ENCODE measurements at regions not wholly inside any gene's neighbourhood (a gene's known extent, or its start where the extent isn't known, plus 50 kb on each side); places are given as distances from the start of the nearest gene placed in this dataset.

GRCh38 chr14:96617635-96618034, 115.5 kb downstream of the PAPOLA start:
- Histone ChIP-seq H3K4me3 (ENCODE audit: low read length) (no peak overlapping the region), H3K36me3 (ENCODE audit: control insufficient read depth, insufficient read depth, low read length, severe bottlenecking) (no peaks in the 10 kb centered on the region), H3K4me1 (ENCODE audit: control insufficient read depth, insufficient read depth, low read length) (no peaks in the 10 kb centered on the region), H3K9me3 (ENCODE audit: control insufficient read depth, low read length) (no peaks in the 10 kb centered on the region), H3K27me3 (replicated peaks; ENCODE audit: control insufficient read depth, insufficient read depth, low read length) (peaks cover 32% of the 10 kb centered on the region), H3K9ac (ENCODE audit: low read length) (no peak overlapping the region)
- DNase-seq (ENCODE audit: low read depth) = no peak

GRCh38 chr14:96622926-96623325, 120.7 kb downstream of the PAPOLA start:
- Histone ChIP-seq H3K36me3 (ENCODE audit: control insufficient read depth, insufficient read depth, low read length, severe bottlenecking) (no peaks in the 10 kb centered on the region), H3K4me3 (ENCODE audit: low read length) (no peak overlapping the region), H3K9ac (ENCODE audit: low read length) (no peak overlapping the region), H3K4me1 (ENCODE audit: control insufficient read depth, insufficient read depth, low read length) (no peaks in the 10 kb centered on the region), H3K27me3 (replicated peaks; ENCODE audit: control insufficient read depth, insufficient read depth, low read length) (peaks cover 48% of the 10 kb centered on the region), H3K9me3 (ENCODE audit: control insufficient read depth, low read length) (no peaks in the 10 kb centered on the region)
- DNase-seq (ENCODE audit: low read depth) = no peak

- H3K36me3 ChIP-seq (ENCODE audit: control insufficient read depth, insufficient read depth, low read length, severe bottlenecking) = no peaks in the 10 kb centered on the region
- H3K27me3 ChIP-seq (replicated peaks; ENCODE audit: control insufficient read depth, insufficient read depth, low read length) = peaks cover 55% of the 10 kb centered on the region
- DNase-seq (ENCODE audit: low read depth) = no peak
- no peak overlapping the region for H3K9ac ChIP-seq (ENCODE audit: low read length)
- no peaks in the 10 kb centered on the region for H3K4me1 ChIP-seq (ENCODE audit: control insufficient read depth, insufficient read depth, low read length)
- no peaks in the 10 kb centered on the region for H3K9me3 ChIP-seq (ENCODE audit: control insufficient read depth, low read length)
- H3K4me3 ChIP-seq (ENCODE audit: low read length) = no peak overlapping the region
Observed at GRCh38 chr14:96623676-96624484, 121.7 kb downstream of the PAPOLA start.

GRCh38 chr14:96624661-96625425, 122.7 kb downstream of the PAPOLA start:
- peaks cover 5% of the 10 kb centered on the region for H3K9me3 ChIP-seq (ENCODE audit: control insufficient read depth, low read length)
- no peaks in the 10 kb centered on the region for H3K4me1 ChIP-seq (ENCODE audit: control insufficient read depth, insufficient read depth, low read length)
- no peak overlapping the region for H3K9ac ChIP-seq (ENCODE audit: low read length)
- H3K27me3 ChIP-seq (replicated peaks; ENCODE audit: control insufficient read depth, insufficient read depth, low read length) = peaks cover 58% of the 10 kb centered on the region
- DNase-seq (ENCODE audit: low read depth) = no peak
- H3K4me3 ChIP-seq (ENCODE audit: low read length) = no peak overlapping the region
- no peaks in the 10 kb centered on the region for H3K36me3 ChIP-seq (ENCODE audit: control insufficient read depth, insufficient read depth, low read length, severe bottlenecking)

GRCh38 chr14:96625426-96625985, 123.3 kb downstream of the PAPOLA start:
- Histone ChIP-seq H3K9ac (ENCODE audit: low read length) (no peak overlapping the region), H3K9me3 (ENCODE audit: control insufficient read depth, low read length) (peaks cover 11% of the 10 kb centered on the region), H3K4me1 (ENCODE audit: control insufficient read depth, insufficient read depth, low read length) (no peaks in the 10 kb centered on the region), H3K36me3 (ENCODE audit: control insufficient read depth, insufficient read depth, low read length, severe bottlenecking) (no peaks in the 10 kb centered on the region), H3K4me3 (ENCODE audit: low read length) (no peak overlapping the region), H3K27me3 (replicated peaks; ENCODE audit: control insufficient read depth, insufficient read depth, low read length) (peaks cover 60% of the 10 kb centered on the region)
- no peak for DNase-seq (ENCODE audit: low read depth)

GRCh38 chr14:96626121-96626768, 124.1 kb downstream of the PAPOLA start:
- H3K4me1 ChIP-seq (ENCODE audit: control insufficient read depth, insufficient read depth, low read length) = no peaks in the 10 kb centered on the region
- H3K4me3 ChIP-seq (ENCODE audit: low read length) = no peak overlapping the region
- no peak overlapping the region for H3K9ac ChIP-seq (ENCODE audit: low read length)
- H3K36me3 ChIP-seq (ENCODE audit: control insufficient read depth, insufficient read depth, low read length, severe bottlenecking) = no peaks in the 10 kb centered on the region
- H3K27me3 ChIP-seq (replicated peaks; ENCODE audit: control insufficient read depth, insufficient read depth, low read length) = peaks cover 60% of the 10 kb centered on the region
- H3K9me3 ChIP-seq (ENCODE audit: control insufficient read depth, low read length) = peaks cover 11% of the 10 kb centered on the region
- no peak for DNase-seq (ENCODE audit: low read depth)

GRCh38 chr14:96626916-96627315, 124.7 kb downstream of the PAPOLA start:
- peaks cover 11% of the 10 kb centered on the region for H3K9me3 ChIP-seq (ENCODE audit: control insufficient read depth, low read length)
- peaks cover 60% of the 10 kb centered on the region for H3K27me3 ChIP-seq (replicated peaks; ENCODE audit: control insufficient read depth, insufficient read depth, low read length)
- no peaks in the 10 kb centered on the region for H3K4me1 ChIP-seq (ENCODE audit: control insufficient read depth, insufficient read depth, low read length)
- H3K36me3 ChIP-seq (ENCODE audit: control insufficient read depth, insufficient read depth, low read length, severe bottlenecking) = no peaks in the 10 kb centered on the region
- no peak overlapping the region for H3K4me3 ChIP-seq (ENCODE audit: low read length)
- no peak overlapping the region for H3K9ac ChIP-seq (ENCODE audit: low read length)
- DNase-seq (ENCODE audit: low read depth) = no peak

GRCh38 chr14:96627386-96627785, 125.2 kb downstream of the PAPOLA start:
- no peak overlapping the region for H3K4me3 ChIP-seq (ENCODE audit: low read length)
- no peak overlapping the region for H3K9ac ChIP-seq (ENCODE audit: low read length)
- no peak for DNase-seq (ENCODE audit: low read depth)
- no peaks in the 10 kb centered on the region for H3K36me3 ChIP-seq (ENCODE audit: control insufficient read depth, insufficient read depth, low read length, severe bottlenecking)
- H3K27me3 ChIP-seq (replicated peaks; ENCODE audit: control insufficient read depth, insufficient read depth, low read length) = peaks cover 60% of the 10 kb centered on the region
- peaks cover 11% of the 10 kb centered on the region for H3K9me3 ChIP-seq (ENCODE audit: control insufficient read depth, low read length)
- no peaks in the 10 kb centered on the region for H3K4me1 ChIP-seq (ENCODE audit: control insufficient read depth, insufficient read depth, low read length)

GRCh38 chr14:96627811-96628775, 125.9 kb downstream of the PAPOLA start:
- no peaks in the 10 kb centered on the region for H3K4me1 ChIP-seq (ENCODE audit: control insufficient read depth, insufficient read depth, low read length)
- no peak overlapping the region for H3K4me3 ChIP-seq (ENCODE audit: low read length)
- peaks cover 11% of the 10 kb centered on the region for H3K9me3 ChIP-seq (ENCODE audit: control insufficient read depth, low read length)
- no peak for DNase-seq (ENCODE audit: low read depth)
- no peaks in the 10 kb centered on the region for H3K36me3 ChIP-seq (ENCODE audit: control insufficient read depth, insufficient read depth, low read length, severe bottlenecking)
- peaks cover 53% of the 10 kb centered on the region for H3K27me3 ChIP-seq (replicated peaks; ENCODE audit: control insufficient read depth, insufficient read depth, low read length)
- no peak overlapping the region for H3K9ac ChIP-seq (ENCODE audit: low read length)

GRCh38 chr14:96629082-96629481, 126.9 kb downstream of the PAPOLA start:
- Histone ChIP-seq H3K9me3 (ENCODE audit: control insufficient read depth, low read length) (peaks cover 11% of the 10 kb centered on the region), H3K27me3 (replicated peaks; ENCODE audit: control insufficient read depth, insufficient read depth, low read length) (peaks cover 43% of the 10 kb centered on the region), H3K9ac (ENCODE audit: low read length) (no peak overlapping the region), H3K36me3 (ENCODE audit: control insufficient read depth, insufficient read depth, low read length, severe bottlenecking) (no peaks in the 10 kb centered on the region), H3K4me3 (ENCODE audit: low read length) (no peak overlapping the region), H3K4me1 (ENCODE audit: control insufficient read depth, insufficient read depth, low read length) (no peaks in the 10 kb centered on the region)
- no peak for DNase-seq (ENCODE audit: low read depth)
